ENCODE measurements at regions not wholly inside any gene's neighbourhood (a gene's known extent, or its start where the extent isn't known, plus 50 kb on each side); places are given as distances from the start of the nearest gene placed in this dataset.

DNA sequence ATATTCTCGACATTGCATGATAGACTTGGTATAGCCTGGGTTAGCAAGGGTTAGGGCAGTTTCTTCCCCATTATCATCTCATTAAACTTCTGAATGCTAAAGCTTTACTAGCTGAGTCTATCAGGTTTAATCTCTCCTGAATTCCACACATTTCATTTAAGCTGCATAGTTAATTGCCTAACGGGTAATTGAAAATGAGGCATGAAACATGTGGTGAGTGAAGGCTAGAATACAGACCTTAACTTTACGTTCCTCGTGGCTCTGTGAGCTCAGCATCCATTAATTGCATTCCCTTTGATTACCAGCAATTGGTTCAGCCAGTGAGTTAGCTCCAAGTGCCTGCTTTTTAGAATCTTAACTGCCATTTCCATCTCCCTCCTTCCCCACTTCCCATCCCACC is 126.5 kb upstream of the MEX3C start:
- TF ChIP-seq, protein P1, sequence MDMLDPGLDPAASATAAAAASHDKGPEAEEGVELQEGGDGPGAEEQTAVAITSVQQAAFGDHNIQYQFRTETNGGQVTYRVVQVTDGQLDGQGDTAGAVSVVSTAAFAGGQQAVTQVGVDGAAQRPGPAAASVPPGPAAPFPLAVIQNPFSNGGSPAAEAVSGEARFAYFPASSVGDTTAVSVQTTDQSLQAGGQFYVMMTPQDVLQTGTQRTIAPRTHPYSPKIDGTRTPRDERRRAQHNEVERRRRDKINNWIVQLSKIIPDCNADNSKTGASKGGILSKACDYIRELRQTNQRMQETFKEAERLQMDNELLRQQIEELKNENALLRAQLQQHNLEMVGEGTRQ (IDR thresholded peaks at IDR 0.05; ENCODE audit: borderline replicate concordance, low read depth, low read length): no peak
- no peak for TF ChIP-seq RXRA (IDR thresholded peaks at IDR 0.05; ENCODE audit: borderline replicate concordance, low read depth)
- TF ChIP-seq TAF1 (IDR thresholded peaks at IDR 0.05; ENCODE audit: borderline replicate concordance, low read depth, low read length): no peak
- TF ChIP-seq, protein P2, sequence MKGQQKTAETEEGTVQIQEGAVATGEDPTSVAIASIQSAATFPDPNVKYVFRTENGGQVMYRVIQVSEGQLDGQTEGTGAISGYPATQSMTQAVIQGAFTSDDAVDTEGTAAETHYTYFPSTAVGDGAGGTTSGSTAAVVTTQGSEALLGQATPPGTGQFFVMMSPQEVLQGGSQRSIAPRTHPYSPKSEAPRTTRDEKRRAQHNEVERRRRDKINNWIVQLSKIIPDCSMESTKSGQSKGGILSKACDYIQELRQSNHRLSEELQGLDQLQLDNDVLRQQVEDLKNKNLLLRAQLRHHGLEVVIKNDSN (IDR thresholded peaks at IDR 0.05; ENCODE audit: borderline replicate concordance, low read depth): no peak
- TF ChIP-seq POLR2AphosphoS5 (IDR thresholded peaks at IDR 0.05; ENCODE audit: low read depth, low read length): no peak
- TF ChIP-seq EP300 (IDR thresholded peaks at IDR 0.05; ENCODE audit: borderline replicate concordance in 1 of 2, low read depth in 1 of 2, low read length in 1 of 2): no peak
- TF ChIP-seq, protein P3, sequence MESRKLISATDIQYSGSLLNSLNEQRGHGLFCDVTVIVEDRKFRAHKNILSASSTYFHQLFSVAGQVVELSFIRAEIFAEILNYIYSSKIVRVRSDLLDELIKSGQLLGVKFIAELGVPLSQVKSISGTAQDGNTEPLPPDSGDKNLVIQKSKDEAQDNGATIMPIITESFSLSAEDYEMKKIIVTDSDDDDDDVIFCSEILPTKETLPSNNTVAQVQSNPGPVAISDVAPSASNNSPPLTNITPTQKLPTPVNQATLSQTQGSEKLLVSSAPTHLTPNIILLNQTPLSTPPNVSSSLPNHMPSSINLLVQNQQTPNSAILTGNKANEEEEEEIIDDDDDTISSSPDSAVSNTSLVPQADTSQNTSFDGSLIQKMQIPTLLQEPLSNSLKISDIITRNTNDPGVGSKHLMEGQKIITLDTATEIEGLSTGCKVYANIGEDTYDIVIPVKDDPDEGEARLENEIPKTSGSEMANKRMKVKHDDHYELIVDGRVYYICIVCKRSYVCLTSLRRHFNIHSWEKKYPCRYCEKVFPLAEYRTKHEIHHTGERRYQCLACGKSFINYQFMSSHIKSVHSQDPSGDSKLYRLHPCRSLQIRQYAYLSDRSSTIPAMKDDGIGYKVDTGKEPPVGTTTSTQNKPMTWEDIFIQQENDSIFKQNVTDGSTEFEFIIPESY (IDR thresholded peaks at IDR 0.05; ENCODE audit: borderline replicate concordance, low read depth): no peak
- TF ChIP-seq FOSL2 (IDR thresholded peaks at IDR 0.05; ENCODE audit: borderline replicate concordance, low read depth): no peak
- TF ChIP-seq, protein P4, sequence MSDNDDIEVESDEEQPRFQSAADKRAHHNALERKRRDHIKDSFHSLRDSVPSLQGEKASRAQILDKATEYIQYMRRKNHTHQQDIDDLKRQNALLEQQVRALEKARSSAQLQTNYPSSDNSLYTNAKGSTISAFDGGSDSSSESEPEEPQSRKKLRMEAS (IDR thresholded peaks at IDR 0.05; ENCODE audit: low read depth): no peak
- no peak for TF ChIP-seq SIN3A (IDR thresholded peaks at IDR 0.05; ENCODE audit: borderline replicate concordance, low read depth, low read length)
- no peak for TF ChIP-seq MXI1 (IDR thresholded peaks at IDR 0.05; ENCODE audit: low read depth, low read length)
- no peak for TF ChIP-seq GABPA (IDR thresholded peaks at IDR 0.05; ENCODE audit: low read depth)
- no peak for TF ChIP-seq RAD21 (IDR thresholded peaks at IDR 0.05; ENCODE audit: low read length)
- TF ChIP-seq, protein P5, sequence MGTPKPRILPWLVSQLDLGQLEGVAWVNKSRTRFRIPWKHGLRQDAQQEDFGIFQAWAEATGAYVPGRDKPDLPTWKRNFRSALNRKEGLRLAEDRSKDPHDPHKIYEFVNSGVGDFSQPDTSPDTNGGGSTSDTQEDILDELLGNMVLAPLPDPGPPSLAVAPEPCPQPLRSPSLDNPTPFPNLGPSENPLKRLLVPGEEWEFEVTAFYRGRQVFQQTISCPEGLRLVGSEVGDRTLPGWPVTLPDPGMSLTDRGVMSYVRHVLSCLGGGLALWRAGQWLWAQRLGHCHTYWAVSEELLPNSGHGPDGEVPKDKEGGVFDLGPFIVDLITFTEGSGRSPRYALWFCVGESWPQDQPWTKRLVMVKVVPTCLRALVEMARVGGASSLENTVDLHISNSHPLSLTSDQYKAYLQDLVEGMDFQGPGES (IDR thresholded peaks at IDR 0.05; ENCODE audit: low read depth, low read length): no peak
- POLR2A ChIA-PET: no interaction called here
- CTCF ChIA-PET: interaction anchor here (1.3 to 1.7 kb wide), 2 partner anchors 11 to 213 kb away, joined by 3 read pairs; no protein-coding TSS in a partner anchor

More for the DNA sequence above, 126.5 kb upstream of the MEX3C start:
- no peak overlapping the region for H3K4me2 ChIP-seq
- H2AFZ ChIP-seq (ENCODE audit: low read depth): no peak overlapping the region
- no peaks in the 10 kb centered on the region for H3K79me2 ChIP-seq (ENCODE audit: insufficient read depth)
- no peak overlapping the region for H3K27ac ChIP-seq (ENCODE audit: low read depth in 2 of 2, low read length in 1 of 2)
- H3K9me2 ChIP-seq: no peaks in the 10 kb centered on the region
- no peak for DNase-seq
- H3K9me3 ChIP-seq: no peaks in the 10 kb centered on the region
- H3F3A ChIP-seq (replicated peaks; ENCODE audit: insufficient read depth): no peaks in the 10 kb centered on the region
- H4K20me1 ChIP-seq (ENCODE audit: insufficient read depth): no peaks in the 10 kb centered on the region
- WGBS (ENCODE audit: low lambda C conversion rate): 63% methylated on average over 4 of the region's 4 CpGs
- H3K9ac ChIP-seq: no peak overlapping the region
- H3K4me3 ChIP-seq (ENCODE audit: low read depth in 2 of 2, low read length in 1 of 2): no peak overlapping the region
- peaks cover 0 to 14% of the 10 kb centered on the region in 2 experiments; a peak in 2 of 4 replicates for H3K4me1 ChIP-seq (ENCODE audit: control insufficient read depth in 1 of 2, insufficient read depth in 2 of 2, low read depth in 1 of 2, low read length in 1 of 2)
- H3K36me3 ChIP-seq (replicated peaks in 1 of 2; ENCODE audit: control insufficient read depth in 1 of 2, insufficient read depth in 2 of 2, low read length in 1 of 2): no peaks in the 10 kb centered on the region
- H3K27me3 ChIP-seq (ENCODE audit: insufficient read depth): no peaks in the 10 kb centered on the region

Measured in SK-N-SH (cell line).